ENCODE measurements at regions not wholly inside any gene's neighbourhood (a gene's known extent, or its start where the extent isn't known, plus 50 kb on each side); places are given as distances from the start of the nearest gene placed in this dataset.
A peak's percentile ranks its signal among the peaks of the same experiment; 100 is the strongest.

GRCh38 chr13:107907065-107907805, 308.1 kb downstream of the LIG4 start:
- peak; percentile 2 for DNase-seq

- DNase-seq: no peak
Measured at GRCh38 chr13:107906131-107906530, 309.2 kb downstream of the LIG4 start.

- no peak for DNase-seq
Measured at GRCh38 chr13:107901996-107902562, 313.3 kb downstream of the LIG4 start.

- DNase-seq: no peak
Measured at GRCh38 chr13:107901230-107901629, 314.1 kb downstream of the LIG4 start.

GRCh38 chr13:107900775-107901174, 314.6 kb downstream of the LIG4 start:
- peak; percentile 34 for DNase-seq

- DNase-seq: no peak
Measured at GRCh38 chr13:107886118-107886517, 329.2 kb downstream of the LIG4 start.

GRCh38 chr13:107884564-107884963, 330.8 kb downstream of the LIG4 start:
- DNase-seq: no peak

GRCh38 chr13:107883561-107884175, 331.7 kb downstream of the LIG4 start:
- peak; percentile 61 for DNase-seq

- DNase-seq: no peak
Measured at GRCh38 chr13:107882708-107883560, 332.4 kb downstream of the LIG4 start.

GRCh38 chr13:107881362-107881761, 334.0 kb downstream of the LIG4 start:
- DNase-seq: peak; percentile 3

- no peak for DNase-seq
Measured at GRCh38 chr13:107874456-107874855, 340.9 kb downstream of the LIG4 start.

- DNase-seq: no peak
Measured at GRCh38 chr13:107873926-107874325, 341.4 kb downstream of the LIG4 start.

GRCh38 chr13:107870400-107870799, 344.9 kb downstream of the LIG4 start:
- DNase-seq: no peak

- DNase-seq: peak; percentile 28
Measured at GRCh38 chr13:107867701-107868661, 347.4 kb downstream of the LIG4 start.

- peak; percentile 50 for DNase-seq
Measured at GRCh38 chr13:107866941-107867623, 348.3 kb downstream of the LIG4 start.

- peak; percentile 33 for DNase-seq
Measured at GRCh38 chr13:107866032-107866940, 349.1 kb downstream of the LIG4 start.

- DNase-seq: peak; percentile 3
Measured at GRCh38 chr13:107865643-107866031, 349.7 kb downstream of the LIG4 start.

GRCh38 chr13:107865318-107865575, 350.1 kb downstream of the LIG4 start:
- DNase-seq: no peak

GRCh38 chr13:107864543-107865317, 350.6 kb downstream of the LIG4 start:
- peak; percentile 64 for DNase-seq

- no peak for DNase-seq
Measured at GRCh38 chr13:107860284-107860683, 355.1 kb downstream of the LIG4 start.

Measured in fibroblast of skin of right biceps (primary cell).